ENCODE measurements at regions not wholly inside any gene's neighbourhood (a gene's known extent, or its start where the extent isn't known, plus 50 kb on each side); places are given as distances from the start of the nearest gene placed in this dataset.

DNA sequence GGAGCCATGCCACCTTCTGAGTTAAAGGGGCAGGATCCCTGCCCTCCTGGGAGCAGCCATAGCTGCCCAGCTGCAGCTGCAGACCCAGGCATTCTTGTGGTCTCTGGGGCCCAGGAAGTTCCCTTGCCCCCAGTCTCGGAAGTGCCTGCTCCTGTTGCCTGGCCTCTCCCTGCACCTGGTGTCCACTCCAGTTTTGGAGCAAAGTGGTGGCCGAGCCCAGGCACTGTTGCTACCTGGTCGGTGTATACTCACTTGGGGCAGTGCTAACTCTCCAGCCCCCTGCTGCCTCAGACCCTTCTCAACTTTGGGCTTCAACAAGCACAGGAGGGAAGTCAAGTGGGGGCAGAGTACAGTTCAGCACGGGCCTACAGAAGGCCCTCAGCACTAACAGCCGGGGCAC lies 352.9 kb upstream of the NCAM2 start:
- no peak for DNase-seq (ENCODE audit: low spot score)

GRCh38 chr21:20646431-20647165 lies 351.6 kb upstream of the NCAM2 start:
- no peak for DNase-seq (ENCODE audit: low spot score)

DNA sequence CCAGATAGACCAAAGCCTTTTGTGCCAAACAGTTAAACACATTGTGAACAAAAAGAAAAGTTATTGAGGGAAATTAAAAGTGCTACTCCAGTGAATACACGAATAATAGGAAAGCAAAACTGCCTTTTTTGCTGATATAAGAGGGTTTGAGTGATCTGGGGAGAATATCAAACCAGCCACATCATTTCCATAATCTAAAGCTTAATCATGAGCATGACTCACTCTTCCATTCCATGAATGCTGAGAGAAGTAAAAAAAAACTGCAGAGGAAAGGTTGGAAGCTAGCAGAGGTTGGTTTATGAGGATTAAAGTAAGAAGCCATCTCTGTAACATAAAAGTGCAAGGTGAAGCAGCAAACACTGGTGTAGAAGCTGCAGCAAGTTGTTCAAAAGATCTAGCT lies 350.6 kb upstream of the NCAM2 start:
- DNase-seq (ENCODE audit: low spot score) = no peak

DNA sequence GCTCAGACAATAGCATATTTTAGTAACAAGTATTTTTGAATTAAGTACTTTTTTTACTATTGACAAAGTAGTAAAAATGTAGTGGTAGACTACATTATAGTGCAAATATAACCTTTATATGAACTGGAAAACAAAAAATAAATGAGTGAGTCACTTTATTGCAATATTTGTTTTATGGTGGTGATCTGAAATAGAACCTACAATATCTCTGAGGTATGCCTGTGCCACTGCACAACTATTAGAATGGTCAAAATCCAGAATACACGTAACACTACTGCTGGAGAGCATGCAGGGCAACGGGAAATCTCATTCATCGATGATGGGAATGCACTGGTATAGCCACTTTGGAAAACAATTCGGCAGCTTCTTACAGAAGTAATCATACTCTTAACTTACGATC lies 349.0 kb upstream of the NCAM2 start:
- DNase-seq (ENCODE audit: low spot score) = no peak

- no peak for DNase-seq (ENCODE audit: low spot score)
Observed at GRCh38 chr21:20652846-20653245, 345.4 kb upstream of the NCAM2 start.

GRCh38 chr21:20661246-20661645 lies 337.0 kb upstream of the NCAM2 start:
- DNase-seq (ENCODE audit: low spot score) = no peak

- no peak for DNase-seq (ENCODE audit: low spot score)
Observed at GRCh38 chr21:20661745-20662422, 336.3 kb upstream of the NCAM2 start.

- DNase-seq (ENCODE audit: low spot score) = no peak
Observed at GRCh38 chr21:20662514-20662913, 335.7 kb upstream of the NCAM2 start.

- no peak for DNase-seq (ENCODE audit: low spot score)
Observed at GRCh38 chr21:20667931-20668330, 330.3 kb upstream of the NCAM2 start.

- no peak for DNase-seq (ENCODE audit: low spot score)
Observed at GRCh38 chr21:20685475-20685874, 312.7 kb upstream of the NCAM2 start.

DNA sequence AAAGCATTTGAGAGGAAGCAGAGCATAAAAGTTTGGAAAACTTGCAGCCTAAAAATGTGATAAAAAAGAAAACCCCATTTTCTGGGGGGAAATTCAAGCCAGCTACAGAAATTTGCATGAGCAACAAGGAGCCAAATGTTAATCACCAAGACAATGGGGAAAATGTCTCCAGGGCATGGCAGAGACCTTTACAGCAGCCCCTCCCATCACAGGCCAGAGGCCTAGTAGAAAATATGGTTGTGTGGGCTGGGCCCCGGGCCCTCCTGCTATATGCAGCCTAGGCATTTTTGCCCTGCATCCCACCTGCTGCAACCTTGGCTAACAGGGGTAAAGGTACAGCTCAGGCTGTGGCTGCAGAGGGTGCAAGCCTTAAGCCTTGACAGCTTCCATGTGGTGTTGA lies 299.6 kb upstream of the NCAM2 start:
- no peak for DNase-seq (ENCODE audit: low spot score)

GRCh38 chr21:20701235-20701634 lies 297.0 kb upstream of the NCAM2 start:
- DNase-seq (ENCODE audit: low spot score) = no peak

GRCh38 chr21:20703112-20703767 lies 295.0 kb upstream of the NCAM2 start:
- no peak for DNase-seq (ENCODE audit: low spot score)

GRCh38 chr21:20720623-20721022 lies 277.6 kb upstream of the NCAM2 start:
- DNase-seq (ENCODE audit: low spot score) = no peak

GRCh38 chr21:20721151-20721550 lies 277.1 kb upstream of the NCAM2 start:
- no peak for DNase-seq (ENCODE audit: low spot score)

- no peak for DNase-seq (ENCODE audit: low spot score)
Observed at GRCh38 chr21:20728691-20729090, 269.5 kb upstream of the NCAM2 start.

DNA sequence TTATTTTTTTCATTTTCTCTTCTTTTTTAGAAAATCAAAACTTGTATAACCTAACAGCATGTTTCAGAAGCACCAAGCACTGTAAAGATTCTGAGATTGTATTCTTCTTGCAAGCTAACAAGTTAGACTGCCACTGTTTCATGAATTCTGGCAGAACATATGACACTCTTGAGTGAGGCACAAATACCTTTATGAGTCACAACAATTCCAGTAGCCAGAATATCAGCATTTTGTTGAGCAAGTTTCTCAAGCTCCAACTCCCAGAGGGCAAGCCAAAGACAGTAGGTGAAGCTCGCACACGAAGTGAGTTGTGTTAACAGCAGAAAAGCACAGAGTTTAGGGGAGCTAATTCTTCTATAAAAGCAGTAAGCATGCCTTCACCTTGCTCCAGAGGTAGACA lies 268.8 kb upstream of the NCAM2 start:
- no peak for DNase-seq (ENCODE audit: low spot score)

DNA sequence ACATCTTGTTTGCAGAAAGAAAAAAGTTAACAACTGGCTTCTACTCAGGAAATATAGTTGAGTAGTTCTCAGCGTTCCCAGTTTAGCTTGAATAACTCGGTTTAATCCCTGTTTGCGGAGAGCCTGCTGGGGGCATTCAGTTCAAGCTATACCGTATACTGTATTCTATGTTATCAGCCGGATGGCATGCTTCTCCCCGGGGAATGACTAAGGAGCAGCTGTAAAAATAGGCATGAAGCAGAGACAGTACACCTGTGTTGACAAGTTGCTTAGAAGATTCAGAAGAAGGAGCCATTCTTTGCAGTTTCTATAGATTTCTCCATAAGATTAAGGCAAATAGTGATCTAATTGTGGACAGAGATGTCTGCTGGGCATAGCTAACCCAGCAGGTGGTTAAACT lies 267.8 kb upstream of the NCAM2 start:
- DNase-seq (ENCODE audit: low spot score) = no peak

- no peak for DNase-seq (ENCODE audit: low spot score)
Observed at GRCh38 chr21:20735257-20735656, 263.0 kb upstream of the NCAM2 start.

DNA sequence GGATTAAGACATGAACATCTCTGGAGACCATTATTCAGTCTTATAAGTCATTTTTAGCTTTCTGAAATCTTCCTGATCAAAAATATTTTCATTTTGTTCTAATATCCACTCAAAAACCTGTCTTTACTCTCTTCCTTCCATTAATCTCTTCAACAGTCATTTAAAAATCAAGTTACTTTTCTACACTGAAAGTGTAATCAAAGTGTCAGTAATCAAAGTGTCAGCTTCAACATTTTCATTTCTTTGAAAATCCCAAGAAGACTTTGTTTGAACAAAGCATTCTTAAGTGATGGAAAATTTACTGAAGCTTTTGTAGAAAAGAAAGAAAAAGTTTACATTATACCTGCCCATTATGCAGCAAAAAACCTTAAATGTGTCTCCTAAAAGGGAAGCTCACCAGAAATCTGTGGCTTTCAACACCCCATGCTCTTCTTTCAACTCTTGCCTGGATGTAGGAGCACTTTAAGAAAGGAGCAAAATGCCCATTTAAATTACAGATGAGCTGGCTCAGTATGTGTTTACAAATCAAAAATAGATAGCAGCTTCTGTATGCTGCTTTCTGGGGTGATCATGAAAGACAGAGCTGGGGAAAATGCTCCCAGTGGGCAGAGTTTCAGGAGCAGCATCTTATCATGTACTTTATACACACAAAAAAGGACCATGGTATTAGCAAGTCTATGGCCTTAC lies 260.8 kb upstream of the NCAM2 start:
- DNase-seq (ENCODE audit: low spot score) = no peak

GRCh38 chr21:20739421-20739820 lies 258.8 kb upstream of the NCAM2 start:
- DNase-seq (ENCODE audit: low spot score) = no peak

GRCh38 chr21:20741445-20741844 lies 256.8 kb upstream of the NCAM2 start:
- DNase-seq (ENCODE audit: low spot score) = no peak

DNA sequence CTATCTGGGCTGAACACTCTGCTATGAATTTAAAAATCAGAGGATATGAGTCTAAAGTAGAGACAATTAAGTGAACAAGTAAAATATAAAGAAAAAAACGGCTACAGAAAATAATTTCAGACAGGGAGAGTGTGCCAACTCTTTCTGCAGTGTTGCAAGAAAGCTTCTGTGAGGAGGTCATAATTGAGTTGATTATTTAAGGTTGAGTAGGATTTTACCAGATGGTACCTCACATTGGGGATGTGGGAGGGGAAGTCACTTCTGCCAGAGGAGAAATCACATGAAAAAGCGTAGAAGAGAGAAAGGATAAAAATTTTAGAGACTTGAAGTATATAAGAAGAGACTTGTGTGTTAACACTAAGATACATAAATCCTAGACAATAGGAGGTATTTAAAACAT lies 238.0 kb upstream of the NCAM2 start:
- DNase-seq (ENCODE audit: low spot score) = no peak
